ENCODE measurements at regions not wholly inside any gene's neighbourhood (a gene's known extent, or its start where the extent isn't known, plus 50 kb on each side); places are given as distances from the start of the nearest gene placed in this dataset.

- TF ChIP-seq ZNF605 (CRISPR knock-in tag; IDR thresholded peaks at IDR 0.05) (0 out of 2 replicates have a peak, but pooled peaks have one; percentile 25), CHCHD3 (CRISPR knock-in tag; IDR thresholded peaks at IDR 0.05) (no peak), BRD4 (CRISPR knock-in tag; IDR thresholded peaks at IDR 0.05) (0 out of 2 replicates have a peak, but pooled peaks have one; percentile 31), ZNF775 (CRISPR knock-in tag; IDR thresholded peaks at IDR 0.05; ENCODE audit: borderline replicate concordance) (no peak), GPN1 (CRISPR knock-in tag; IDR thresholded peaks at IDR 0.05; ENCODE audit: borderline replicate concordance) (no peak), ZNF580 (CRISPR knock-in tag; IDR thresholded peaks at IDR 0.05; ENCODE audit: borderline replicate concordance, low read depth) (no peak), ZNF280D (CRISPR knock-in tag; IDR thresholded peaks at IDR 0.05) (no peak), ZNF678 (CRISPR knock-in tag; IDR thresholded peaks at IDR 0.05) (no peak), NR0B2 (CRISPR knock-in tag; IDR thresholded peaks at IDR 0.05) (no peak), MAZ (IDR thresholded peaks at IDR 0.05; ENCODE audit: borderline replicate concordance, low read depth, low read length) (no peak), MAZ (CRISPR knock-in tag; IDR thresholded peaks at IDR 0.05; ENCODE audit: low read depth) (no peak), ZNF619 (CRISPR knock-in tag; IDR thresholded peaks at IDR 0.05) (no peak), ZSCAN9 (CRISPR knock-in tag; IDR thresholded peaks at IDR 0.05; ENCODE audit: borderline replicate concordance) (no peak), ZKSCAN8 (CRISPR knock-in tag; IDR thresholded peaks at IDR 0.05; ENCODE audit: borderline replicate concordance) (no peak), STAT6 (CRISPR knock-in tag; IDR thresholded peaks at IDR 0.05; ENCODE audit: borderline replicate concordance) (no peak), ZFP82 (CRISPR knock-in tag; IDR thresholded peaks at IDR 0.05; ENCODE audit: borderline replicate concordance) (no peak), MYPOP (CRISPR knock-in tag; IDR thresholded peaks at IDR 0.05) (peak; percentile 28; the same call in 1 of the 2 replicates), ISX (CRISPR knock-in tag; conservative IDR thresholded peaks at IDR 0.05) (no peak), FOXK1 (CRISPR knock-in tag; IDR thresholded peaks at IDR 0.05; ENCODE audit: borderline replicate concordance, low read depth) (no peak), ATF7-NPFF (CRISPR knock-in tag; IDR thresholded peaks at IDR 0.05; ENCODE audit: low read depth) (no peak), RFXANK (CRISPR knock-in tag; IDR thresholded peaks at IDR 0.05) (no peak), ARNT (IDR thresholded peaks at IDR 0.05) (no peak)
Measured at GRCh38 chr1:234973426-234974250, 155.0 kb downstream of the TOMM20 start (continued).
